Mesothelial cell of epicardium (in vitro differentiated cells): ENCODE measurements at regions not wholly inside any gene's neighbourhood (a gene's known extent, or its start where the extent isn't known, plus 50 kb on each side); places are given as distances from the start of the nearest gene placed in this dataset.

Source experiments
- DNase-seq, 2 experiments: peaks; one replicate each; pipeline ENCODE4 v3.0.0; 2021; ENCODE audit warnings: low spot score in 2 of 2; ENCODE audit not compliant: unreplicated experiment in 2 of 2
- H3K27ac Mint-ChIP-seq: 2 replicates; pipeline ENCODE4 v1.8.0; 2021; ENCODE audit warnings: mixed read lengths
- H3K27me3 Mint-ChIP-seq: 2 replicates; pipeline ENCODE4 v1.8.0; 2021; ENCODE audit warnings: low read depth, mixed read lengths
- H3K36me3 Mint-ChIP-seq: 2 replicates; pipeline ENCODE4 v1.8.0; 2021; ENCODE audit warnings: mixed read lengths
- H3K4me1 Mint-ChIP-seq: 2 replicates; pipeline ENCODE4 v1.8.0; 2021; ENCODE audit warnings: mixed read lengths
- H3K4me3 Mint-ChIP-seq: 2 replicates; pipeline ENCODE4 v1.8.0; 2021; ENCODE audit warnings: mild to moderate bottlenecking, moderate library complexity, mixed read lengths
- H3K9me3 Mint-ChIP-seq: 2 replicates; pipeline ENCODE4 v1.8.0; 2021; ENCODE audit warnings: mixed read lengths
- TF ChIP-seq, protein P1 (sequence below): fragments of 200-600 bp; sonication (generic); IDR thresholded peaks from one replicate; pipeline ENCODE4 v1.5.0; 2021; ENCODE audit warnings: antibody characterized with exemption; ENCODE audit not compliant: unreplicated experiment

GRCh38 chr9:731474-731873 lies 110.0 kb upstream of the DMRT1 start:
- H3K4me3 Mint-ChIP-seq = no peak overlapping the region
- H3K36me3 Mint-ChIP-seq = peaks cover 29% of the 10 kb centered on the region
- TF ChIP-seq, protein P1, sequence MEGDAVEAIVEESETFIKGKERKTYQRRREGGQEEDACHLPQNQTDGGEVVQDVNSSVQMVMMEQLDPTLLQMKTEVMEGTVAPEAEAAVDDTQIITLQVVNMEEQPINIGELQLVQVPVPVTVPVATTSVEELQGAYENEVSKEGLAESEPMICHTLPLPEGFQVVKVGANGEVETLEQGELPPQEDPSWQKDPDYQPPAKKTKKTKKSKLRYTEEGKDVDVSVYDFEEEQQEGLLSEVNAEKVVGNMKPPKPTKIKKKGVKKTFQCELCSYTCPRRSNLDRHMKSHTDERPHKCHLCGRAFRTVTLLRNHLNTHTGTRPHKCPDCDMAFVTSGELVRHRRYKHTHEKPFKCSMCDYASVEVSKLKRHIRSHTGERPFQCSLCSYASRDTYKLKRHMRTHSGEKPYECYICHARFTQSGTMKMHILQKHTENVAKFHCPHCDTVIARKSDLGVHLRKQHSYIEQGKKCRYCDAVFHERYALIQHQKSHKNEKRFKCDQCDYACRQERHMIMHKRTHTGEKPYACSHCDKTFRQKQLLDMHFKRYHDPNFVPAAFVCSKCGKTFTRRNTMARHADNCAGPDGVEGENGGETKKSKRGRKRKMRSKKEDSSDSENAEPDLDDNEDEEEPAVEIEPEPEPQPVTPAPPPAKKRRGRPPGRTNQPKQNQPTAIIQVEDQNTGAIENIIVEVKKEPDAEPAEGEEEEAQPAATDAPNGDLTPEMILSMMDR = no peak
- H3K4me1 Mint-ChIP-seq = peaks cover 21% of the 10 kb centered on the region
- DNase-seq = no peak
- no peaks in the 10 kb centered on the region for H3K27me3 Mint-ChIP-seq
- no peak overlapping the region for H3K27ac Mint-ChIP-seq
- H3K9me3 Mint-ChIP-seq = no peaks in the 10 kb centered on the region

DNA sequence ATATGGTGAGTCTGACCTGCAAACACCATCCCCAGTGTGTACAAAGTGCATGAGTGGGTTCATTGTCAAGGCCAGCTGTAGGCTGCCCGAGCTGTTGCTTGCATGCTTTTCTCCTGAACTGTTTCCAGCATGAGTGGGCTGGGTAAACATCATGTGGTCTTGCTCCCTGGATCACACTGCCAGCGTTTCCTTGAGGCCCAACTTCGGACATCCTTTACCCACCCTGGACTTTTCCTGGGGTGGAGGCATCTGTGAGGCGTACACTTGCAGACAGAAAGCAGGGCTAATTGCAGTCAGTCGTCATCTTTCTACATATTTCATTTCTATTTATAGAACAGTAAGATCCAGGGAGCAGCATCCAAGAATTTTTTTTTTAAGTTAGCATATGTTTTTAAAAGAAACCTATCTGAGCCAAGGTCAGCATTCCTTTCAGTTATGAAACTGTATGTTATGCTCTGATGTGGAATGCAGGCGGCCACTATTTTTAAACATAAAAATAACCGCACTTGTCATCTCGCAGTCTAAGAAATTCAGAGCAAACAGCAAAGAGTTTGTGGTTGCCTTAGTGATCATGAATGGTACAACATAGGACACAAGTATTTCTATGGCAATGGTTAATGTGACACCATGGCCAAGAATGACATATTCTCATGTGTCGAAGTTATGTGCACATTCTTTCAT lies 106.5 kb upstream of the DMRT1 start:
- peaks cover 46% of the 10 kb centered on the region for H3K36me3 Mint-ChIP-seq
- H3K27ac Mint-ChIP-seq = peak overlapping the region; percentile 95
- TF ChIP-seq, protein P1 = no peak
- H3K9me3 Mint-ChIP-seq = no peaks in the 10 kb centered on the region
- H3K4me3 Mint-ChIP-seq = no peak overlapping the region
- H3K27me3 Mint-ChIP-seq = no peaks in the 10 kb centered on the region
- DNase-seq = no peak
- peaks cover 9% of the 10 kb centered on the region for H3K4me1 Mint-ChIP-seq

DNA sequence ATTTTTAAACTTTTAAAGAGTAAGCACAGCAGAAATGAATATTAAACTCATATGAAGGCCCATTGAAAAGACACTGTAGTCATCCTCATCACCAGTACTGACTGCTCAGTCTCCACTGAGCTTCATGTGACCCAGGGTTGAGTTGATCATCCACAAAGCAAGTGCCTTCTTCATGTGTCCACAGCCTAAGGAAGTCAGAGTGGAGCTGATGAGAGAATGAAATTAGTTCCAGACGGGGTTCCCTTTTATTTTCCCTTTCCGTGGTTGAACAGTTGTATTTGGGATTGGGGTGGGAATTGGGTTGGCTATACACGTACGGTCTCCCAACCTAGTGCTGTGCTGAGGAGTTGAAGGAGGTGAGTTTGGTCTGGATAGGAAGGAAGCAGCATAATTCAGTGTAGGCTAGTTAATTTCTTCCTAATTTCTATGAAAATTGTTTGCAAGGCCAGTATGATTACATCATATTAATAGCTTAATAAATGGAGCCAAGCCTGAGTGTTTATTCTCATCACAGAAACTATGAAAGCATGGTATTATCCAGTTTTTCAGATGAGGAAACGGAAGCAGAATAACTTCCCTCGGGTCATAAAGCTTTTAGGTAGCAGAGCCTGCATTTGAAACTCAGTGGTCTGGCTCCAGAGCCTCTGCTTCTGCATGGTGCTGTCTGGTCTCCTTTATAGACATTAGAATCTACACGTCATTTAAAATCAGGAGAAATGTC lies 103.9 kb upstream of the DMRT1 start:
- TF ChIP-seq, protein P1 = no peak
- no peaks in the 10 kb centered on the region for H3K27me3 Mint-ChIP-seq
- H3K9me3 Mint-ChIP-seq = no peaks in the 10 kb centered on the region
- H3K27ac Mint-ChIP-seq = no peak overlapping the region
- DNase-seq = no peak
- peaks cover 9% of the 10 kb centered on the region for H3K4me1 Mint-ChIP-seq
- no peak overlapping the region for H3K4me3 Mint-ChIP-seq
- H3K36me3 Mint-ChIP-seq = peaks cover 41% of the 10 kb centered on the region

GRCh38 chr9:738209-738915 lies 103.1 kb upstream of the DMRT1 start:
- Mint-ChIP-seq H3K4me1 (peaks cover 9% of the 10 kb centered on the region), H3K27ac (no peak overlapping the region), H3K4me3 (no peak overlapping the region), H3K36me3 (peaks cover 45% of the 10 kb centered on the region), H3K27me3 (no peaks in the 10 kb centered on the region), H3K9me3 (no peaks in the 10 kb centered on the region)
- DNase-seq = no peak
- TF ChIP-seq, protein P1 = no peak

DNA sequence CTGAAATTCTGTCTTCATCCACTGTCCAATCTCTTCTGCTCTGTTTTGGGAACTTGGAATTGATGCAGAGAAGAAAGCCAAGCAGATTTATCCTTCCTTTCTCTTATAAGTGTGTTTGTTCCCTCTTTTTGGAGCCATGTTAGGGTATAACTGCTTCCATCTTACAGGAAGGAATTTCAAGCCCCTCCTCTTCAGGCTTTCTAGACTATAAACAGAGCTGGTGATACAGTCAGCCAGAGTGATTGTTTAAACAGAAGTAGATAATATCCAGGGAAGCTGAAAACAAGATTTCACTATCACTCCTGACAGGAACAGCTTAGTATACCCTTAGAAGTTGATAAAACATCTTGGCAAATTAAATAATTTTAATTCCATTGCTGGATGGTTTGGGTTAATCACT lies 102.1 kb upstream of the DMRT1 start:
- Mint-ChIP-seq H3K27me3 (no peaks in the 10 kb centered on the region), H3K27ac (peak overlapping the region; percentile 10), H3K9me3 (no peaks in the 10 kb centered on the region), H3K36me3 (peaks cover 49% of the 10 kb centered on the region), H3K4me1 (peaks cover 9% of the 10 kb centered on the region), H3K4me3 (no peak overlapping the region)
- no peak for DNase-seq
- TF ChIP-seq, protein P1 = no peak
